ENCODE measurements at regions not wholly inside any gene's neighbourhood (a gene's known extent, or its start where the extent isn't known, plus 50 kb on each side); places are given as distances from the start of the nearest gene placed in this dataset.
"Not testable (repeated sequence)": the region's sequence is repeated elsewhere in the genome, so short reads cannot be mapped to it uniquely, and the experiment has no call there.

- no peak overlapping the region for H3K27ac Mint-ChIP-seq
- peaks cover under 1% of the 10 kb centered on the region for H3K36me3 Mint-ChIP-seq (ENCODE audit: insufficient read depth)
- no peak for TF ChIP-seq CTCF (IDR thresholded peaks at IDR 0.05; ENCODE audit: unreplicated experiment)
- H3K4me3 Mint-ChIP-seq (ENCODE audit: low read depth): no peak overlapping the region
- H3K27me3 Mint-ChIP-seq: no peaks in the 10 kb centered on the region
- H3K4me1 Mint-ChIP-seq (ENCODE audit: low read depth): no peaks in the 10 kb centered on the region
- H3K9me3 Mint-ChIP-seq (ENCODE audit: low read depth): peaks cover 7% of the 10 kb centered on the region
- no peak for DNase-seq (ENCODE audit: low spot score, unreplicated experiment)
Observed at GRCh38 chr12:97643924-97644323, 181.3 kb downstream of the RMST start.

GRCh38 chr12:97645726-97646125 is 183.1 kb downstream of the RMST start:
- TF ChIP-seq CTCF (IDR thresholded peaks at IDR 0.05; ENCODE audit: unreplicated experiment): no peak
- Mint-ChIP-seq H3K27me3 (no peaks in the 10 kb centered on the region), H3K4me3 (ENCODE audit: low read depth) (no peak overlapping the region), H3K9me3 (ENCODE audit: low read depth) (peaks cover 17% of the 10 kb centered on the region), H3K27ac (no peak overlapping the region), H3K36me3 (ENCODE audit: insufficient read depth) (peaks cover 1% of the 10 kb centered on the region), H3K4me1 (ENCODE audit: low read depth) (no peaks in the 10 kb centered on the region)
- DNase-seq (ENCODE audit: low spot score, unreplicated experiment): no peak

GRCh38 chr12:97647142-97647541 is 184.5 kb downstream of the RMST start:
- no peak overlapping the region for H3K4me3 Mint-ChIP-seq (ENCODE audit: low read depth)

GRCh38 chr12:97650242-97650641 is 187.6 kb downstream of the RMST start:
- TF ChIP-seq CTCF (IDR thresholded peaks at IDR 0.05; ENCODE audit: unreplicated experiment): no peak
- peaks cover 1% of the 10 kb centered on the region for H3K36me3 Mint-ChIP-seq (ENCODE audit: insufficient read depth)
- H3K27ac Mint-ChIP-seq: no peak overlapping the region
- no peaks in the 10 kb centered on the region for H3K4me1 Mint-ChIP-seq (ENCODE audit: low read depth)
- H3K9me3 Mint-ChIP-seq (ENCODE audit: low read depth): peaks cover 18% of the 10 kb centered on the region
- H3K27me3 Mint-ChIP-seq: no peaks in the 10 kb centered on the region
- no peak overlapping the region for H3K4me3 Mint-ChIP-seq (ENCODE audit: low read depth)
- no peak for DNase-seq (ENCODE audit: low spot score, unreplicated experiment)

More at GRCh38 chr12:97647142-97647541, 184.5 kb downstream of the RMST start:
- peaks cover 14% of the 10 kb centered on the region for H3K9me3 Mint-ChIP-seq (ENCODE audit: low read depth)
- H3K4me1 Mint-ChIP-seq (ENCODE audit: low read depth): no peaks in the 10 kb centered on the region
- H3K36me3 Mint-ChIP-seq (ENCODE audit: insufficient read depth): peaks cover 1% of the 10 kb centered on the region
- no peaks in the 10 kb centered on the region for H3K27me3 Mint-ChIP-seq
- no peak for DNase-seq (ENCODE audit: low spot score, unreplicated experiment)
- no peak for TF ChIP-seq CTCF (IDR thresholded peaks at IDR 0.05; ENCODE audit: unreplicated experiment)
- H3K27ac Mint-ChIP-seq: no peak overlapping the region

GRCh38 chr12:97656548-97656947 is 193.9 kb downstream of the RMST start:
- not testable (repeated sequence) for H3K4me3 Mint-ChIP-seq (ENCODE audit: low read depth); H3K27me3 Mint-ChIP-seq; H3K36me3 Mint-ChIP-seq (ENCODE audit: insufficient read depth); DNase-seq (ENCODE audit: low spot score, unreplicated experiment); H3K4me1 Mint-ChIP-seq (ENCODE audit: low read depth); H3K9me3 Mint-ChIP-seq (ENCODE audit: low read depth); H3K27ac Mint-ChIP-seq

GRCh38 chr12:97659117-97659880 is 196.7 kb downstream of the RMST start:
- H3K4me3 Mint-ChIP-seq (ENCODE audit: low read depth): no peak overlapping the region
- H3K27me3 Mint-ChIP-seq: no peaks in the 10 kb centered on the region
- H3K4me1 Mint-ChIP-seq (ENCODE audit: low read depth): peaks cover 2% of the 10 kb centered on the region
- DNase-seq (ENCODE audit: low spot score, unreplicated experiment): no peak
- no peak overlapping the region for H3K27ac Mint-ChIP-seq
- H3K36me3 Mint-ChIP-seq (ENCODE audit: insufficient read depth): no peaks in the 10 kb centered on the region
- peaks cover 6% of the 10 kb centered on the region for H3K9me3 Mint-ChIP-seq (ENCODE audit: low read depth)
- no peak for TF ChIP-seq CTCF (IDR thresholded peaks at IDR 0.05; ENCODE audit: unreplicated experiment)

Measured in progenitor cell of endocrine pancreas (in vitro differentiated cells).